Heart right ventricle (tissue), 16 donors: ENCODE measurements at regions not wholly inside any gene's neighbourhood (a gene's known extent, or its start where the extent isn't known, plus 50 kb on each side); places are given as distances from the start of the nearest gene placed in this dataset.

Experiments used
- ATAC-seq, 8 donors: fragments of 200-7000 bp; cut with Tn5 transposase; one replicate each; pipeline ENCODE4 v1.9.1; 2020; ENCODE audit warnings: mild to moderate bottlenecking in 8 of 8, moderate library complexity in 8 of 8, moderate number of reproducible peaks in 1 of 8
- DNase-seq, 2 donors: peaks; one replicate each; pipeline ENCODE4 v3.0.0-alpha.2; 2020
- H3K27ac ChIP-seq, 10 donors: fragments of 200-600 bp; sonication (generic) in 2 of 10; one replicate each; pipeline versions ENCODE4 v1.5.0 to v1.8.0; 2020 to 2022; ENCODE audit warnings: mild to moderate bottlenecking in 3 of 10
- H3K27me3 ChIP-seq, 7 donors: fragments of 200-600 bp; one replicate each; pipeline ENCODE4 v1.8.0; 2021 to 2022; ENCODE audit warnings: mild to moderate bottlenecking in 2 of 7
- H3K36me3 ChIP-seq, 9 donors: fragments of 200-600 bp; sonication (generic) in 1 of 9; one replicate each; pipeline versions ENCODE4 v1.5.0 to v1.8.0; 2020 to 2022; ENCODE audit warnings: mild to moderate bottlenecking in 2 of 9
- H3K4me1 ChIP-seq, 9 donors: fragments of 200-600 bp; sonication (generic) in 1 of 9; one replicate each; pipeline versions ENCODE4 v1.5.0 to v1.8.0; 2020 to 2022; ENCODE audit warnings: mild to moderate bottlenecking in 4 of 9
- H3K4me3 ChIP-seq, 10 donors: fragments of 200-600 bp; sonication (generic) in 2 of 10; one replicate each; pipeline versions ENCODE4 v1.5.0 to v1.8.0; 2020 to 2022; ENCODE audit warnings: mild to moderate bottlenecking in 7 of 10, moderate library complexity in 2 of 10
- H3K9me3 ChIP-seq, 11 donors: fragments of 200-600 bp in 10 of 11; sonication (generic) in 2 of 11; one replicate each; pipeline versions ENCODE4 v1.5.0 to v1.8.0; 2013 to 2022; ENCODE audit warnings: mild to moderate bottlenecking in 2 of 11, control low read depth in 1 of 11, moderate library complexity in 1 of 11
- WGBS, 2 donors: extraction: QIAGEN DNeasy Blood & Tissue Kit; methylation state at CpG; one replicate each; pipeline ENCODE4 v1.1.7; 2013; ENCODE audit warnings: inconsistent platforms in 1 of 2; 5-methylcytosine and 5-hydroxymethylcytosine counted together
- intact Hi-C, 10 donors: fragments of 100-400 bp; cut with DNase I; formaldehyde crosslinking; loops; one replicate each; pipeline versions ENCODE4 v1.11.1 to v1.14.2; 2022
- TF ChIP-seq, protein P1 (sequence below), 9 donors: fragments of 200-600 bp; sonication (generic) in 2 of 9; IDR thresholded peaks; one replicate each; pipeline versions ENCODE4 v1.5.0 to v1.8.0; 2021 to 2022; ENCODE audit warnings: antibody characterized with exemption in 9 of 9, mild to moderate bottlenecking in 5 of 9, moderate library complexity in 1 of 9
- donor health status: Arrhythmogenic right ventricular cardiomyopathy.
- donor health status: ischemic (EF 13 %, LVEDD 7.1; RV severe dilation, severe dysfunction).
- donor health status: healthy with polysubstance abuse.
- donor health status: DM: no; HTN: yes; CAD: no.
- donor health status: DM: no; HTN: no; CAD: no.
- donor health status: ischemic (EF 25% LVEDD 6.9; RV normal size, moderate dysfunction).
- donor health status: ischemic (EF 25% LVEDD 5.7; RV mildly dilated, moderate dysfunction).
- donor health status: healthy.
- donor health status: DM: yes; HTN: yes; CAD: no.
- donor health status: Ischemic cardiomyopathy.
- donor health status: ischemic (EF 35%, LVEDD 5.7; RV mildly dilated, moderate dysfunction).
- donor health status: nonischemic (EF 11% LVEDD 7.7; RV severe dilation, severe dysfunction).
- donor health status: DM: yes; HTN: yes; CAD: no.
- donor health status: PGD.
- donor health status: ischemic (EF 29% LVEDD 5.4; RV normal size, mild dysfunction).
- donor health status: nonischemic (EF 23%, LVEDD 6.1; RV moderate dilation, normal function).

DNA sequence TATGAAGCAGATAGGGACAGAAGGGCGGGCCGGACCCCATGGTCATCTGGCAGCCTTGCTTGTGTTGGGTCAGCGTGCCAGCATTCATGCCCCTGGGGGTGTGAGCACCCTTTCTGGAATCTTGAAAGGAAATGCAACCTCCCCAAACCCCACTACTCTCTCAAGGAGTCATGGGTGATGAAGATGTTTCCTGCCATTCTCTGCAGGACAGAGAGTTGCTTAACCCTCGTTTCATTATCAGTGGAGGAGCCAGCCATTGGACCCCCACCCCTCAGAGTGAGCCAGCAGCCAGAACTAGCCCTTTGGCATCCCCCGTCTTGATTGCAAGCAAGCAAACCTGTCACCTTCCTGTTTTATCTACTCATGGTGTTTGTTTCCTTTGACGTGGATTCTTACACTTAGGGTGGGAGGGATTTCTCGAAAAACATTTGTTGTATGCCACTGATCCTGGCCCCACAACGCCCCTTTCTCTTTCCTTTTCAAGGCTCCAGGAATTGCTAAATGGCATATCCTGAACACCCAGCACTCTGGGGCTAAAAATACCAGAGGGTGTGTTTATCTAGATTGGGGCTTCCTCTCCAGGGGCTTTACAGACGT is 258.3 kb downstream of the ETS1 start:
- Histone ChIP-seq H3K27ac (peak overlapping the region; percentile 3 to 91 (median 70)), H3K36me3 (no peaks in the 10 kb centered on the region), H3K4me3 (no peak overlapping the region), H3K27me3 (no peaks in the 10 kb centered on the region), H3K4me1 (peaks cover 0 to 53% (median 34%) of the 10 kb centered on the region in 9 donors), H3K9me3 (no peaks in the 10 kb centered on the region)
- 42% methylated on average over 9 of the region's 9 CpGs for WGBS, 2 donors
- intact Hi-C loops = loop anchor here in 1 of 10 donors (2.0 to 10.0 kb wide), 2 partner anchors 34 to 136 kb away; no protein-coding TSS in a partner anchor
- TF ChIP-seq, protein P1, sequence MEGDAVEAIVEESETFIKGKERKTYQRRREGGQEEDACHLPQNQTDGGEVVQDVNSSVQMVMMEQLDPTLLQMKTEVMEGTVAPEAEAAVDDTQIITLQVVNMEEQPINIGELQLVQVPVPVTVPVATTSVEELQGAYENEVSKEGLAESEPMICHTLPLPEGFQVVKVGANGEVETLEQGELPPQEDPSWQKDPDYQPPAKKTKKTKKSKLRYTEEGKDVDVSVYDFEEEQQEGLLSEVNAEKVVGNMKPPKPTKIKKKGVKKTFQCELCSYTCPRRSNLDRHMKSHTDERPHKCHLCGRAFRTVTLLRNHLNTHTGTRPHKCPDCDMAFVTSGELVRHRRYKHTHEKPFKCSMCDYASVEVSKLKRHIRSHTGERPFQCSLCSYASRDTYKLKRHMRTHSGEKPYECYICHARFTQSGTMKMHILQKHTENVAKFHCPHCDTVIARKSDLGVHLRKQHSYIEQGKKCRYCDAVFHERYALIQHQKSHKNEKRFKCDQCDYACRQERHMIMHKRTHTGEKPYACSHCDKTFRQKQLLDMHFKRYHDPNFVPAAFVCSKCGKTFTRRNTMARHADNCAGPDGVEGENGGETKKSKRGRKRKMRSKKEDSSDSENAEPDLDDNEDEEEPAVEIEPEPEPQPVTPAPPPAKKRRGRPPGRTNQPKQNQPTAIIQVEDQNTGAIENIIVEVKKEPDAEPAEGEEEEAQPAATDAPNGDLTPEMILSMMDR (IDR thresholded peaks at IDR 0.05) = no peak
- DNase-seq (peak; percentile 41 to 64), ATAC-seq (peak; percentile 65 to 92 (median 88))

DNA sequence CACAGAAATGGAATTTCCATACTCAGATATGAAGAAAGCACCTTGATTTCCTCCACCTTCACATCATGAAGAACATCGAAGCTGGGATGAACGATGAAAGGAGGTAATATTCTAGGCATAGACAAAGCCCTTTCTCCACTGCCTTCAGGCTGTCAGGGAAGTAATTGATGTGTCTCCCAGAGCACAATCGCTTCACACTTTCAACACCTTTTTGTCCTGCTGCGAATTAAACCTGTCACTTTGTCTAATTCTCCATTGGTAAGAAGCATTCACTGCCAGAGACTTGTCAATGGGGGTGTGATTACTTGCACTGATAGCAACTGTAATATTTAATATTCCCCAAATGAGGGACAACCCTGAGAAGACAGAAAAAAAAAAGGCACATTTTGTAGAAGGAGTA is 260.1 kb downstream of the ETS1 start:
- intact Hi-C loops = loop anchor here in 1 of 10 donors (10.0 kb wide), 1 partner anchor 138 kb away; no protein-coding TSS in a partner anchor
- WGBS, 2 donors = 68 to 78% methylated on average over 4 of the region's 4 CpGs

DNA sequence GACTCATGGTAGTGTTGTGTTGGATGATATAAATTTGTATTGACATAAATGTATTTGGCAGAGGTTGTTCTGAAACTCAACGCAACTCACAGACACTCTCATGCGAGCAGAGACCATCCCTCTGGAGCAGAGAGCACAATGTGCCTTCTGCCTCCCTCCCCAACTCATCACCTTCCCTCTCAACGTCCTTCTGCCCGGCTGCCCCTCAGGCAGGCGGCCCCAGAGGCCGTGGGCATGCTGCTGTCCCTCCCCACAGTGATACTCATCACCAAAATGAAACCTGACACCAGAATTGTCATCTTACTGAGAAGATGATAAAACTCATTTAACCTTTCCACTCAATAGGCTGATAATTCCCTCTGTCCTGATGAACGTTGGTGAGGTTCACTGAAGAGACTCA is 260.6 kb downstream of the ETS1 start:
- intact Hi-C loops = loop anchor here in 1 of 10 donors (10.0 kb wide), 1 partner anchor 138 kb away; no protein-coding TSS in a partner anchor
- ATAC-seq (no peak), DNase-seq (no peak)
- peaks cover 0 to 55% (median 34%) of the 10 kb centered on the region in 9 donors for H3K4me1 ChIP-seq
- H3K27me3 ChIP-seq = no peaks in the 10 kb centered on the region
- H3K9me3 ChIP-seq = no peaks in the 10 kb centered on the region
- TF ChIP-seq, protein P1 (IDR thresholded peaks at IDR 0.05) = no peak
- H3K4me3 ChIP-seq = no peak overlapping the region
- no peaks in the 10 kb centered on the region for H3K36me3 ChIP-seq
- 64 to 74% methylated on average over 7 of the region's 7 CpGs for WGBS, 2 donors
- peak overlapping the region in 1 of 10 donors; percentile 45 for H3K27ac ChIP-seq

More for the DNA sequence above, 260.1 kb downstream of the ETS1 start:
- Histone ChIP-seq H3K36me3 (no peaks in the 10 kb centered on the region), H3K9me3 (no peaks in the 10 kb centered on the region), H3K4me1 (peaks cover 0 to 55% (median 34%) of the 10 kb centered on the region in 9 donors), H3K27ac (peak overlapping the region in 4 of 10 donors; percentile 45 to 91 (median 82)), H3K27me3 (no peaks in the 10 kb centered on the region), H3K4me3 (no peak overlapping the region)
- DNase-seq = no peak
- no peak for ATAC-seq
- TF ChIP-seq, protein P1 (IDR thresholded peaks at IDR 0.05) = no peak

DNA sequence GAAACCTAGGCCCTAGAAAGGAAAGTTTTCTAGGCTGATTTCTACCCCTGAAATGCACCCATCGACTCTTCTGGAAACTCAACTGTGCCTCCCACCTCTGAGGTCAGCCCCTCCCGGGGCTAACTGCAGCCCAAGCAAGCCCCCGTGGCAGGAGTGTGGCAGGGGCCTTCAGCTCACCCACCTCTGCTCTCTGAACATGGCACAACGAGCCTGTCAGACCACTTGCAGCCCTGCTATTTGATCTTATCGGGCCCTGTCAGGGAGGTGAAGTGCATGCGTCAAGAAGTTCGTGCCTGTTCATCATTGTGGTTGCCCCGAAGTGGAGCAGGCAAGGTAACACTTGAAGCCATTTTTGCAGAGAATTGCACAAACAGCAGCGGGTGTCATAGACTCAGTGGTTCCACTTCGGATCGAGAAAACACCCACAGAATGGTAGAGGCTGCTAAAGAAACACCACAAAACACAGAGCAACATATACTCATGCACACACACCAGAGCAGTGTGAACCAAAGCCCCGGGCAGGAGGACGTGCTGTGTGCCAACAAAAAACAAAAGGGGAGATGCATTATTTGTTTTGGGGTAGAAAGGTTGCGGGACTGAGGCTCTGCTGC is 262.7 kb downstream of the ETS1 start:
- no peak for DNase-seq
- ATAC-seq = peak in 2 of 8 donors; percentile 26 to 37
- H3K27me3 ChIP-seq = no peaks in the 10 kb centered on the region
- 69 to 79% methylated on average over 14 of the region's 14 CpGs for WGBS, 2 donors
- no peaks in the 10 kb centered on the region for H3K9me3 ChIP-seq
- H3K4me3 ChIP-seq = no peak overlapping the region
- H3K4me1 ChIP-seq = peaks cover 0 to 33% (median 15%) of the 10 kb centered on the region in 9 donors
- H3K27ac ChIP-seq = peak overlapping the region in 1 of 10 donors; percentile 77
- no peaks in the 10 kb centered on the region for H3K36me3 ChIP-seq
- TF ChIP-seq, protein P1 (IDR thresholded peaks at IDR 0.05) = no peak
- intact Hi-C loops = loop anchor here in 1 of 10 donors (10.0 kb wide), 1 partner anchor 140 kb away; no protein-coding TSS in a partner anchor
